ENCODE measurements at regions not wholly inside any gene's neighbourhood (a gene's known extent, or its start where the extent isn't known, plus 50 kb on each side); places are given as distances from the start of the nearest gene placed in this dataset.
A peak's percentile ranks its signal among the peaks of the same experiment; 100 is the strongest.
"Not testable (repeated sequence)": the region's sequence is repeated elsewhere in the genome, so short reads cannot be mapped to it uniquely, and the experiment has no call there.

- DNase-seq (ENCODE audit: low read depth in 2 of 2), result peak; percentile 34 to 54
Measured at GRCh38 chr2:67289921-67290371, 107.2 kb upstream of the ETAA1 start.

DNA sequence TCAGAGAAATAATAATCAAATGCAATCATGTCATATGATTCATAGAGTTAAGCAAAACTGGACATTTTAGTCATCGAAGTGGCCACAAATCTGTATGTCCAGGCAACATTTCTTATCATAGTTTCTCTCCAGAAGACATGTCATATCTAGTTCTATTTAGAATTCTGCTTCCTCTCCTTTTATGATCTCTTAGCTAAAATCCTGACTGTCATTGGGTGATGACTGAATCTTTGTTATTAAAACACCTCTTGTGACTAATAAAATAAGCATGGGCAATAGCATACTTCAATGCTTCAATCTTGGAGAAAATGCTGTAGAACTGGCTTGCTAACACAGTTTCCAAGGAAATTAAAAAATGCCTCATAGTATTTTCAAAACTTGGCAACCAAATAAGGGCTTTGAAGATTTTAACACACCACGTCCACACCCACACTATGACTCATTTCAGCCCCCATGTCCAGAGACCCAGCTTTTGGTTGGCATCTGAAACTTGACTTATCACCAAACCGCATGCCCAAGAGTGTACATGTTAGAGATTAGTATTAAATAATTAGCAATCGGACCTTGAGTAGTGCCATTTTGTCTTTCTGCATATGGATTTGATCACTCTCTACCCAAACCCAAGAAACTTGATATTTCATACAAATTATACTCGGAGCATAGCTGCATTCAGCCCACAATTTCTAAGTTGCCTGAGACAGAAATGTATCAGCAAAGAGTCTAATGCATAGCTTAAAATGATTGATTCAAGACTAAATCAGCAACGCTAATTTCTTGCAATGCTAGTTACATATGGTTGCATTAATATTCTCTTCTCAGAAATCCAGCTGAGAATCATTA lies 106.5 kb upstream of the ETAA1 start:
- peak; percentile 39 to 54 for DNase-seq (ENCODE audit: low read depth in 2 of 2)

- no peak for DNase-seq (ENCODE audit: low read depth in 2 of 2)
Measured at GRCh38 chr2:67294218-67294617, 102.9 kb upstream of the ETAA1 start.

DNA sequence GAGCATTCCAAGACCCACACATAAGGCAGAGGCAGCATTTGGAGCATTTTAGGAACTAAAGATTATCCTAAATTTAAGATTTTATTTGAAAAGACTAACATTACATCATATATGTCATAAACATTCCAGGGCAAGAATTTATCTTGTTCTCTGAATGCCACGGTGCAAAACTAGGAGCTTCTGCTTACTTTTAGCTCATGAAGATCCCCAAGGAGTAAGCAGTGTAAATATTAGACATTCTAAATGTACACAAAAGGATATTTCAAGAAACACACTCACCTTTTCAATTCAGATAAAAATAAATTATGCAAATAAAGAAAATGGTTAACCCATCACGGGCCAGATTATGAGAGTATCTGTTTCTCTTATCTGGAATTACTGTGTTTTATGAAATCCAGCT lies 101.7 kb upstream of the ETAA1 start:
- DNase-seq (ENCODE audit: low read depth in 2 of 2), result no peak

DNA sequence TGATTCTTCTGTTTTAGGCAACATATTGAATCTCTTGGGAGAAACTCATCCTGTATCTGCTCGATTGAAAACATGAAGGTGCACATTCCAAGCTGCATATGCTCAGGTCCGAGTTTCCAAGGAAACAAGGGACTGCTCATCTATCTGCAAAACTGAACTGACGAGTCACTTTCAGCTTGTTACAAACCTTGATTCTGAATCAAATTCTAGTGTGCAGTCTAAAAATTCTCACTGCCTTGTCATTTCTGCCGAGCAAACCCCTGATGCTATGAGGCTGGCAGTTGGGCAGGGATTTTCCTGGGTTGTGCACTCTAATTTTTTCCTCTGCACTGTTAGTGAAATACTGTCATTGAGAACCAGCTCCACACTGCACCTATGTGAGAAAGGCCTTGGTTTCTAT lies 101.3 kb upstream of the ETAA1 start:
- no peak for DNase-seq (ENCODE audit: low read depth in 2 of 2)

- no peak for DNase-seq (ENCODE audit: low read depth in 2 of 2)
Measured at GRCh38 chr2:67304300-67304890, 92.7 kb upstream of the ETAA1 start.

- DNase-seq (ENCODE audit: low read depth in 2 of 2), result no peak
Measured at GRCh38 chr2:67309281-67309680, 87.9 kb upstream of the ETAA1 start.

DNA sequence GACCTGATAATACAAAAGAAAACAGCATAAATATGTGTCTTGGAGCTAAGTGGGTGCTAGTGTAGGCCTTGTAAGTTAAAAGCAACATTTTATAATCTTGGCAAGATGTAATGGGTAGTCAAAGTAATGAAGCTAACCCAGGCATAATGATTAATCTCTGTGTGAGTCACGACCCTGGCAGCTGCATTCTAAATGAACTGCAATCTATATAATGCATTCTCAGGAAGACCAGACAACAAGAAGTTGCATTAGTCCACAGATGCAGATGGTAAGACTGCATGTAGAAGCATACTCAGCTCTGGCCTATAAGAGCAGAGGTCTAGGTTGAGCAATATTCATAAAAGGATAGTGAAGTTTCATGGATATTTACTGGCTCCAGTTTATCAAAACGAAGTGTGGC lies 85.6 kb upstream of the ETAA1 start:
- peak; percentile 62 to 67 for DNase-seq (ENCODE audit: low read depth in 2 of 2)

- no peak for DNase-seq (ENCODE audit: low read depth in 2 of 2)
Measured at GRCh38 chr2:67312871-67313270, 84.3 kb upstream of the ETAA1 start.

GRCh38 chr2:67313536-67313935 lies 83.6 kb upstream of the ETAA1 start:
- DNase-seq (ENCODE audit: low read depth in 2 of 2), result no peak

DNA sequence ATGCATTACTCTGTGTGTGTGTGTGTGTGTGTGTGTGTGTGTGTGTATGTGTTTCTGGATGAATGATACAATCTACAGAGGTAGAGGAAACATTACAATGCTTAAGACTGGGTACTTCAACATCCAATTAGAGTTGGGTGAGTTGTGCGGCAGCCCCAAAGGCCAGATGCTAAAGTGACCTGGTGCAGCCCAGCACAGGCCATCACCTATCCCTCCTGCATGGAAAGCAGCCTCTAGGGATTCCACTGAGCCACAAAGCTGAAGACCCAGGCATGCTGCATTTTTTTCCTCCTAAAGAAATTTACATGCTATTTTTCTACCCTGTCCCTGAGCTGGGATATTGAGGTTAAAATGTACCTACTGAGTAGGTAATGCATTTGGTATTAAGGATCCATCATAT lies 79.1 kb upstream of the ETAA1 start:
- DNase-seq (ENCODE audit: low read depth in 2 of 2), result no peak

- DNase-seq (ENCODE audit: low read depth in 2 of 2), result no peak
Measured at GRCh38 chr2:67318563-67318962, 78.6 kb upstream of the ETAA1 start.

DNA sequence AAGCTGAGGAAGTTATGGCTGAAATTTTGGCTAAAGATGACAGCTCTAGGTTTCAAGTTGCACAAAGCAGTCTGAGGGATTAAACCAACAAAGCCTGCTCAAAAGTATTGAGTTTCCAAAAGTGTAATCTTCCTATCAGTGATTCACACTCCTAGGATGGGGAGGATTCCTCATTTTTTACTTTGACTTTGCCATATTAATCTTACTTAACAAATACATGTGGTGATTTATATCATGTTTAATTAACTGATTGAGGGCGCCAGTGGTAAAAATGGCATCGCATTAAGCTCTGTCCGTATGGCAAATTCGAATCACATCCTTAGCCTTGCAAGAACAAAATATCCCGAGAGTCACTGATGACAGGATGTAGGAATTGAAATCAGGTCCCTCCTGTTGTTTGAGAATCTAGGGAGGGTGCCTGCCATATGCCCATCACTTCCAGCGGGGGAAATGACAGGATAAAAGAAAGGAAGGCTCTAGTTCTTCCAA lies 78.1 kb upstream of the ETAA1 start:
- DNase-seq (ENCODE audit: low read depth in 2 of 2), result no peak

DNA sequence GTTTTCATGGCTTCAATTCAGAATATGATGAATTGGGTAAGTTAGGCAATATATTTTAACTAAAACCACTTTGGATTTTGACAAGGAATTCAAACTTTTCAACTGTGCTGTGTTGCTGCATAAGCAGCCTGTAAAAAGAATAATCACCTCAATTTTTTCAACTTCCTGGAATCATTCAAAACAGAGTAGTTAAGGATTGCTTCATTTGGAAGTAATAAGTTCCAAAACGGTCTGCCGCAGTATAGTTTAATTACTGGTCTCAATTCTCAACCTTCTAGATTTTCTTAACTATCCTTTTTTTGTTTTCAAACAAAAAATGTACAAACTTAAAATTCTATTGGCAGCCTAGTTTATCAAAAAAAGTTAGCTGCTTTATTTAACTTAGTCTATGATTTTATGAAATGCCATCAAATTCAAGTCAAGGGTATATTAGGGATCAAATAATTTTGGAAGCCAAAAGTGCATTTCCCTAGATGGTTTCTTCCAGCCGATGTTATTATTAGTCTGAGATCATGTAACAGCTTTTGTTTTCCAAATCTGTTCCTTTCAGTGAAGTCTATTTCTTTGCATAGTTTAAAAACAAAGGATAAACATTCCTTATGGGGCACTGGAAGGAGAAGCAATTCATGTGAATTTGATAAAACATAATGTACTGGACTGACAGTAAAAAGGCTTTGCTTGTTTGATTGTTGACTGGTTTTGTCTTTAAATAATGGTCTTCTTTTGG lies 76.1 kb upstream of the ETAA1 start:
- no peak for DNase-seq (ENCODE audit: low read depth in 2 of 2)

DNA sequence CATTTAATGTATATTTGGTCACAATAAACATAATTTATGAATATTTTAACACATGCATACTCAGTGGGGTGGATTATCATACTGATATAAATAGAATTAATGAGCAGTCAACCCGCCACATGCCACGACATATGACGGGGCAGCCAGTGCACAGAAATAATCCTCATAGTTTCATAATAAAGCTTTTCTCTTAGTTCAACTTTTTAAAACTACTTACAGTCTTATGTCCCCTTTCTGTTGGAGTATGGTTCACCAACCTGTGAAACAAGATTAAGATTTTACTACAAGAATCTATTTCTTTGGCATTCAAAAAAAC lies 75.6 kb upstream of the ETAA1 start:
- no peak for DNase-seq (ENCODE audit: low read depth in 2 of 2)

DNA sequence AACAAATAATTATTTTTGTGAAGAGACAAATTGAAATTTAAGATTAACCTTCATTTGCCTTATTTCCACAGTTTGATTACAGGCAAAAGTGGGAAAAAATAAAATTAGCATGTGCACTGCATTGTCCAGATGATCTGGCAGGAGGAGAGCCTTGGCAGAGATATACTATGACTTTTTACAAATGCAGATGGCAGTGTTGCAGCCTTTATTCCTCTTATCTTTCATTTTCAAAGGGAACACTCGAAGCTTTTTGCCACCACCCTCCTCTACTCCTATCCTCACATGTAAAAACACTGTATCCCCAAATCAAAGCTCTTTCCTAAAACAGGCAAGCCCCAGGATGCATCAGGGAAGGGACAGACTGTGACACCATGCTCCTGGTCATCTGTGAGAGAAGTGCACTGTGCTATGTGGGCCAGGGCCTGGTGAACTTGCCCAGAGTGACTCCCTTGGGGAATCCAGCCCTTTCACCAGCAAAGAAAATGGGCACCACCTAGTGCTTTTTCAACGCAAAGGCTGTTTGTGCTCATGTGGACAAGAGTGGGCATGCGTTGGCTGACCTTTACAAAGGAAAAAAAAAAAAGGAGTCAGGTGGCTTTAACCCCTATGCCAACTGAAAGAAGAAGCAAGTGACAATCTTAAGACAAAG lies 74.7 kb upstream of the ETAA1 start:
- no peak for DNase-seq (ENCODE audit: low read depth in 2 of 2)

- no peak for DNase-seq (ENCODE audit: low read depth in 2 of 2)
Measured at GRCh38 chr2:67323209-67323991, 73.7 kb upstream of the ETAA1 start.

DNA sequence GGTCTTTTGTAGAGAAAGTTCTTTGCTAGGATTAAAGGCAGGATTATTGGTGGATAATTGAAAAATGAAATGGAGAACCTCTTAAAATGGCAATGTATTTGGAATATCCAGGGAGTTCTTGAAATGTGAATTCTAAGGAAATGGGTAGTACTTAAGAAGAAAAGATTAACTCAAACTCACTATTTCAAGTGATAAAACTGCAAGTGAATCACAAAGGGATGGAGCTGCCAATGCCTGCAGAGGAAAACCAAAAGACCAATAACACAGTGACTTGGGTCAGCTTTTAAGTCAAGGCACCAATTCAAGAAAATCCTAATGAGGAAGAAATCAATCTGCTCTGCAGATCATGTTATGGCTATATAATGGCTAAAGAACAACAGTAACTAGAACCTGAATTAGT lies 67.6 kb upstream of the ETAA1 start:
- DNase-seq (ENCODE audit: low read depth in 2 of 2), result no peak

DNA sequence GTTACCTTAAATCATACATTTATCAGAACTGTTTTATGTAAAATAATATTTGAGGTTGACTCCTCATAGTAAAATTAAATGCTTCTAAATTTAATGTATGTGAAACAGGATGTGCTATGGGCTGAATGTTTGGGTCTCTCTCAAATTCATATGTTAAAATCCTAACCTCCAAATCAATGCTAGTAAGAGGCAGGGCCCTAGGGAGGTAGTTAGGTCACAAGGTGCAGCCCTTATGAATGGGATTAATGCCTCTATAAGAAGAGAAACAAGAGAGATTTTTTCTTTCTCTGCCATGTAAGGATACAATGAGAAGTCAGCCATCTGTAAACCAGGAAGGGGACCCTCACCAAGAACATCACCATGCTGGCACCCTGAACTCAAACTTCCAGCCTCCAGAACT lies 67.2 kb upstream of the ETAA1 start:
- no peak for DNase-seq (ENCODE audit: low read depth in 2 of 2)

DNA sequence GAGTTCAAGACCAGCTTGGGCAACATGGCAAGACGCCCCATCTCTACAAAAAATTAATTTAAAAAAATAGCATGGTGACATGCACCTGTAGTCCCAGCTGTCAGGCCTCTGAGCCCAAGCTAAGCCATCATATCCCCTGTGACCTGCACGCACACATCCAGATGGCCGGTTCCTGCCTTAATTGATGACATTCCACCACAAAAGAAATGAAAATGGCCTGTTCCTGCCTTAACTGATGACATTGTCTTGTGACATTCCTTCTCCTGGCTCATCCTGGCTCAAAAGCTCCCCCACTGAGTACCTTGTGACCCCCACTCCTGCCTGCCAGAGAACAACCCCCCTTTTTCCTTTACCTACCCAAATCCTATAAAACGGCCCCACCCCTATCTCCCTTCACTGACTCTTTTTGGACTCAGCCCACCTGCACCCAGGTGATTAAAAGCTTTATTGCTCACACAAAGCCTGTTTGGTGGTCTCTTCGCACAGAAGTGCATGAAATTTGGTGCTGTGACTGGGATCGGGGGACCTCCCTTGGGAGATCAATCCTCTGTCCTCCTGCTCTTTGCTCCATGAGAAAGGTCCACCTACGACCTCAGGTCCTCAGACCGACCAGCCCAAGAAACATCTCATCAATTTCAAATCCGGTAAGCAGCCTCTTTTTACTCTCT lies 65.6 kb upstream of the ETAA1 start:
- DNase-seq (ENCODE audit: low read depth in 2 of 2), result not testable (repeated sequence)

- DNase-seq (ENCODE audit: low read depth in 2 of 2), result no peak
Measured at GRCh38 chr2:67337903-67338302, 59.2 kb upstream of the ETAA1 start.
